ENCODE measurements at regions not wholly inside any gene's neighbourhood (a gene's known extent, or its start where the extent isn't known, plus 50 kb on each side); places are given as distances from the start of the nearest gene placed in this dataset.

DNA sequence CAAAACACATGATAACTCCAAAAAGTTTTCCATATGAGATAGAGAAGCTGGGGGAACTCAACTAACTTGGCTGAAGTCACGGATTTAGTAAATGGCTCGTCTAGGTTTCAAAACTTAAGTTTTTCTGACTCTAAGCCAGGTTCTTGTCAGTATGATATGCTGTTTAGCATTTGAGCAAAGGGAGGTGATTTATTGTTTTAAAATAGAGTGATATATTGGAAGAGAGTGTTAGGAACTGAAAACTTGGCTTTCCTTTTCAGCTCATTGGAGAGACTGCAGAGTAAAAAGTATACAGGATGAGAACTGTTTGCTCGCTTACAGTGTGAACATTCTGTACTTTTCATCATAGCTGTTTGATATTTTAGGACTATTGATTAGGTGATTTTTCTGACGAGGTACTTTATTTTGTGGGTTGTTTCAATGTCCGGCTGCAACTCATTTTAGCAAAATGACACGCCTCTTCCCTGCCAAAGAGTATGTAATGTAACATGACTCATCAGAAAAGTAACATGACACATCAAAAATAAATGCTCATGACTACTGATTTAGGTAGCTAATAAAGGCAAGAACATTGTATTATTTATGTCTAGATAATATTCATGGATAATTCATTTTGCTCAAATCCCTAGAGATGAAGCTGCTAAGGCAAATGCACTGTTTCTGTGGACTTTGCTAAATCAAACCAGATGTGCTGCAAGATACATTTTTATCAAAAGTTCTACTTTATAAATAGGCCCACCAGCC is 355.1 kb downstream of the GPATCH2 start:
- TF ChIP-seq POLR2AphosphoS5 (IDR thresholded peaks at IDR 0.05; ENCODE audit: low read depth, low read length) (no peak), TAF1 (IDR thresholded peaks at IDR 0.05; ENCODE audit: borderline replicate concordance, insufficient read depth, low read length) (no peak), SIN3A (IDR thresholded peaks at IDR 0.05; ENCODE audit: borderline replicate concordance, insufficient read depth, low read length) (no peak)
- TF ChIP-seq, protein P1, sequence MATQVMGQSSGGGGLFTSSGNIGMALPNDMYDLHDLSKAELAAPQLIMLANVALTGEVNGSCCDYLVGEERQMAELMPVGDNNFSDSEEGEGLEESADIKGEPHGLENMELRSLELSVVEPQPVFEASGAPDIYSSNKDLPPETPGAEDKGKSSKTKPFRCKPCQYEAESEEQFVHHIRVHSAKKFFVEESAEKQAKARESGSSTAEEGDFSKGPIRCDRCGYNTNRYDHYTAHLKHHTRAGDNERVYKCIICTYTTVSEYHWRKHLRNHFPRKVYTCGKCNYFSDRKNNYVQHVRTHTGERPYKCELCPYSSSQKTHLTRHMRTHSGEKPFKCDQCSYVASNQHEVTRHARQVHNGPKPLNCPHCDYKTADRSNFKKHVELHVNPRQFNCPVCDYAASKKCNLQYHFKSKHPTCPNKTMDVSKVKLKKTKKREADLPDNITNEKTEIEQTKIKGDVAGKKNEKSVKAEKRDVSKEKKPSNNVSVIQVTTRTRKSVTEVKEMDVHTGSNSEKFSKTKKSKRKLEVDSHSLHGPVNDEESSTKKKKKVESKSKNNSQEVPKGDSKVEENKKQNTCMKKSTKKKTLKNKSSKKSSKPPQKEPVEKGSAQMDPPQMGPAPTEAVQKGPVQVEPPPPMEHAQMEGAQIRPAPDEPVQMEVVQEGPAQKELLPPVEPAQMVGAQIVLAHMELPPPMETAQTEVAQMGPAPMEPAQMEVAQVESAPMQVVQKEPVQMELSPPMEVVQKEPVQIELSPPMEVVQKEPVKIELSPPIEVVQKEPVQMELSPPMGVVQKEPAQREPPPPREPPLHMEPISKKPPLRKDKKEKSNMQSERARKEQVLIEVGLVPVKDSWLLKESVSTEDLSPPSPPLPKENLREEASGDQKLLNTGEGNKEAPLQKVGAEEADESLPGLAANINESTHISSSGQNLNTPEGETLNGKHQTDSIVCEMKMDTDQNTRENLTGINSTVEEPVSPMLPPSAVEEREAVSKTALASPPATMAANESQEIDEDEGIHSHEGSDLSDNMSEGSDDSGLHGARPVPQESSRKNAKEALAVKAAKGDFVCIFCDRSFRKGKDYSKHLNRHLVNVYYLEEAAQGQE (IDR thresholded peaks at IDR 0.05; ENCODE audit: insufficient read depth in 1 of 2, low read depth in 2 of 2, low read length in 2 of 2), result no peak

Measured in PFSK-1 (cell line).